ENCODE measurements at regions not wholly inside any gene's neighbourhood (a gene's known extent, or its start where the extent isn't known, plus 50 kb on each side); places are given as distances from the start of the nearest gene placed in this dataset.

DNA sequence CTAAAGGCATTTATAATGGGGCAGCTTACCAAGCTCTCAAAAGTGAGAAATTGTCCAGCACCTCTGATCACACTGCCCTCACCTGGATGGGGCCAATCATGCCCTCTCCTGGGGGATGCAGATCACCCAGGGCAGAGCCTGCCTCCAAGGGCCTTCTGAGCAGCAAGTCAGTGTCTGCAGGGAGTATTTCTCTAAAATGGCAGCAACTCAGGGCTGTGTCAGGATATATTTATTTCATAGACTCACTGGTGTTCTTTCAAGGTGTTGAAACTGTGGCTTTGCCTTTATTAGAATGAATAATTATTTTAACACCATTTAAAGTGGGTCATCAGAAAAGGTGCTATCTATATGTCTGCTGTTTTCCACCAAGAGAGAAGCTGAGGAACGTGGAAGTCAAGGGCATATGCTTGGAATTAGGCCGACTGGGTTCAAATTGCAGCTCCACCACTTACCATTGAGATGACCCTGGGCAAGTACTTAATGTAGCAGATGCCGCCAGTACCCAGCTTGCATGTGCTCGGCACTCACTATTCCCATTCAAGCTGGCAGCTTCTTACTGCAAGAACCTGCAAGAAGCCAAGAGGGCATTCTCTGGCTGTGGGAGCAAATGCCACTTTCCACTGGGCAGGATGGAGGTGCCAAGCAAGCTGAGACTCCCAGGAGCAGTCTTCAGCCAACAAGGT lies 590.0 kb downstream of the BCOR start:
- H3K27me3 ChIP-seq: no peaks in the 10 kb centered on the region
- no peak overlapping the region for H3K4me3 ChIP-seq
- 80 to 91% methylated on average over 1 to 4 of the region's 4 CpGs for WGBS, 2 donors
- no peak for TF ChIP-seq POLR2A (IDR thresholded peaks at IDR 0.05)
- TF ChIP-seq, protein P1, sequence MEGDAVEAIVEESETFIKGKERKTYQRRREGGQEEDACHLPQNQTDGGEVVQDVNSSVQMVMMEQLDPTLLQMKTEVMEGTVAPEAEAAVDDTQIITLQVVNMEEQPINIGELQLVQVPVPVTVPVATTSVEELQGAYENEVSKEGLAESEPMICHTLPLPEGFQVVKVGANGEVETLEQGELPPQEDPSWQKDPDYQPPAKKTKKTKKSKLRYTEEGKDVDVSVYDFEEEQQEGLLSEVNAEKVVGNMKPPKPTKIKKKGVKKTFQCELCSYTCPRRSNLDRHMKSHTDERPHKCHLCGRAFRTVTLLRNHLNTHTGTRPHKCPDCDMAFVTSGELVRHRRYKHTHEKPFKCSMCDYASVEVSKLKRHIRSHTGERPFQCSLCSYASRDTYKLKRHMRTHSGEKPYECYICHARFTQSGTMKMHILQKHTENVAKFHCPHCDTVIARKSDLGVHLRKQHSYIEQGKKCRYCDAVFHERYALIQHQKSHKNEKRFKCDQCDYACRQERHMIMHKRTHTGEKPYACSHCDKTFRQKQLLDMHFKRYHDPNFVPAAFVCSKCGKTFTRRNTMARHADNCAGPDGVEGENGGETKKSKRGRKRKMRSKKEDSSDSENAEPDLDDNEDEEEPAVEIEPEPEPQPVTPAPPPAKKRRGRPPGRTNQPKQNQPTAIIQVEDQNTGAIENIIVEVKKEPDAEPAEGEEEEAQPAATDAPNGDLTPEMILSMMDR (IDR thresholded peaks at IDR 0.05): no peak
- H3K9me3 ChIP-seq: no peaks in the 10 kb centered on the region
- no peaks in the 10 kb centered on the region for H3K36me3 ChIP-seq (replicated peaks in 1 of 2; ENCODE audit: insufficient read depth in 1 of 2, low read depth in 2 of 2)
- DNase-seq (no peak), ATAC-seq (no peak)
- no peak overlapping the region for H3K27ac ChIP-seq
- intact Hi-C loops (cut with DNase I): no loop called here
- no peaks in the 10 kb centered on the region for H3K4me1 ChIP-seq

DNA sequence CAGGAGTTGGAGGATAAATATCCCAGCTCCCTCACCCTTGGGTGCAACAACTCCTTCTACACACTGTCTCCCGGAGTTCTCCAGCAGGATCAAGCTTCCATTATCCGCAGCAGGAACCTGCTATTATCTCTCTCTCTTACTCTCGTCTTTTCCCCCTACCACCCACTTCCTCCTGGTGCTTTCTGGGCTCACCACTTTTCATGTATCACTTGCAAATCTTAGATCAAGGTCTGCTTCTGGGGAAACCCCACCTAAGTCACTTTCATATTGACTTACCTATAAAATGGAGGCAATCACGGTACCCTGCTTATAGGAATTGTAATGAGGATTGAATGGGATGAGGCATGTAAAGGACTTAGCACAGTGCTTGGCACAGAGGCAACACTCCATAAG lies 589.5 kb downstream of the BCOR start:
- WGBS, 2 donors: 87 to 95% methylated on average over 4 of the region's 4 CpGs
- H3K27me3 ChIP-seq: no peaks in the 10 kb centered on the region
- no peak for DNase-seq
- H3K4me1 ChIP-seq: no peaks in the 10 kb centered on the region
- no peak overlapping the region for H3K4me3 ChIP-seq
- H3K27ac ChIP-seq: no peak overlapping the region
- H3K36me3 ChIP-seq (replicated peaks in 1 of 2; ENCODE audit: insufficient read depth in 1 of 2, low read depth in 2 of 2): no peaks in the 10 kb centered on the region
- no peak for ATAC-seq
- no peak for TF ChIP-seq POLR2A (IDR thresholded peaks at IDR 0.05)
- TF ChIP-seq, protein P1 (IDR thresholded peaks at IDR 0.05): no peak
- no peaks in the 10 kb centered on the region for H3K9me3 ChIP-seq
- intact Hi-C loops (cut with DNase I): no loop called here

DNA sequence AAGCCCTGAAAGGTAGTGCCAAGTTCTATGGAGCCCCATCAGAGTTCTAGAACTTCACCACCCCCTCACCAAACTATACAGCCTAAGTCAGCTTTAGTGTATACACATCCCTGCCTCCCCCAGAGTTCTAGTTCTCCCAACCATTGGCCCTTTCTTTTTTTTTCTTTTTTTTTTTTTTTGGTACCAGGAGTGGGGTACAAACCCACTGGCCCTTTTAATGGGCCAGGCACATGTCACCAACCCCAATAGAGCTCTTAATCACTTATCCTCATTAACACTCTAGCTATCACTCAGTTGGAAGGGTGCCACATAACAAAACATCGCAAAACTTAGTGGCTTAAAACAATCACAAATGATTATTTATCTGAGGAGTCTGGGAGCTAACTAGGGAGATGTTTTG lies 588.6 kb downstream of the BCOR start:
- H3K27ac ChIP-seq: no peak overlapping the region
- H3K36me3 ChIP-seq (replicated peaks in 1 of 2; ENCODE audit: insufficient read depth in 1 of 2, low read depth in 2 of 2): no peaks in the 10 kb centered on the region
- H3K27me3 ChIP-seq: no peaks in the 10 kb centered on the region
- WGBS, 2 donors: 92 to 100% methylated on average over 1 of the region's 1 CpG
- ATAC-seq (no peak), DNase-seq (no peak)
- H3K4me1 ChIP-seq: no peaks in the 10 kb centered on the region
- TF ChIP-seq POLR2A (IDR thresholded peaks at IDR 0.05): no peak
- TF ChIP-seq, protein P1 (IDR thresholded peaks at IDR 0.05): no peak
- H3K4me3 ChIP-seq: no peak overlapping the region
- intact Hi-C loops (cut with DNase I): no loop called here
- H3K9me3 ChIP-seq: no peaks in the 10 kb centered on the region

DNA sequence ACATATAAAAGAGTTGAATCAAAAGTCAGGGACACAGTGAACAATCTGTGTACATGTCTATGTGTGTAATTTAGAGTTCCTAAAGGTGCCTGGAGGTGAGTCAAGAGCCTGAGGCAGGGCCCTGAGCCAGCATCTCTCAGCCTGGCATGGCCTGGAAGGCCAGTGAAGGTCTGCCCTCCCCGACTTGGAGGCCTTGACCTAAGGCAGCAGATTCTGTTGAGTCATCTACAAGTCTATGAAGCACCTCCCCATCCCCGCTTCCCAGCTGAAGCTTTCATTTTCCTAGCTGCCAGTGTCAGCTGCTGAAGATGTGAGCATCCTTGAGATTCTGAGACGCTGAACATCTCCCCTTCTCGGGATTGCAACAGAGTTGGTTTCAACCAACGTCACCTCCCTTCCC lies 583.9 kb downstream of the BCOR start:
- H3K27ac ChIP-seq: no peak overlapping the region
- ATAC-seq (no peak), DNase-seq (no peak)
- peaks cover 4% of the 10 kb centered on the region for H3K4me1 ChIP-seq
- WGBS, 2 donors: 38 to 90% methylated on average over 1 to 4 of the region's 5 CpGs
- no peaks in the 10 kb centered on the region for H3K9me3 ChIP-seq
- H3K27me3 ChIP-seq: no peaks in the 10 kb centered on the region
- intact Hi-C loops (cut with DNase I): no loop called here
- H3K4me3 ChIP-seq: no peak overlapping the region
- TF ChIP-seq POLR2A (IDR thresholded peaks at IDR 0.05): no peak
- TF ChIP-seq, protein P1 (IDR thresholded peaks at IDR 0.05): no peak
- H3K36me3 ChIP-seq (replicated peaks in 1 of 2; ENCODE audit: insufficient read depth in 1 of 2, low read depth in 2 of 2): no peaks in the 10 kb centered on the region

DNA sequence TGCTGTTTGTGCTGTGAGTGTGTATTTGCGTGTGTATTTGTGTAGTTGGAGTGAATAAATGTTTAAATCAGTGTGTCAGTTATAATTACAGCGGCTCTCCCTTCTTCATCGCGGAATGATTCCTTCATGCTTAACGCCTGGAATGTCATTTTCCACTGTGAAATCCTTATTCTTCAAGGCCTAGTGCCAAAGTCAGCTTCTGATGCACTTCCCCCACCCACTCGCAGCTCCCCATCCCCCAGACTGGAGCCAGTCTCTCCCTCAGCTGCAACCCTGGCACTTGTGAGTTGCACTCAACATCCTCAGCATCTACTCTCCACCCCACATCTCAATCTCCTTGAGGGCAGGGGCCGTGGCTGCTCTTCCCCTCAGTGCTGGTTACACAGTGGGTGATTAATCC lies 583.0 kb downstream of the BCOR start:
- H3K4me1 ChIP-seq: peaks cover 9% of the 10 kb centered on the region
- H3K4me3 ChIP-seq: no peak overlapping the region
- ATAC-seq (no peak), DNase-seq (no peak)
- no peaks in the 10 kb centered on the region for H3K9me3 ChIP-seq
- 70 to 74% methylated on average over 4 to 7 of the region's 7 CpGs for WGBS, 2 donors
- H3K27me3 ChIP-seq: no peaks in the 10 kb centered on the region
- intact Hi-C loops (cut with DNase I): no loop called here
- H3K27ac ChIP-seq: no peak overlapping the region
- TF ChIP-seq POLR2A (IDR thresholded peaks at IDR 0.05): no peak
- TF ChIP-seq, protein P1 (IDR thresholded peaks at IDR 0.05): no peak
- H3K36me3 ChIP-seq (replicated peaks in 1 of 2; ENCODE audit: insufficient read depth in 1 of 2, low read depth in 2 of 2): no peaks in the 10 kb centered on the region

Measured in body of pancreas (tissue), 4 donors.